GM21381 (cell line): ENCODE measurements at regions not wholly inside any gene's neighbourhood (a gene's known extent, or its start where the extent isn't known, plus 50 kb on each side); places are given as distances from the start of the nearest gene placed in this dataset.

Experiments
- ATAC-seq: cut with Tn5 transposase; IDR thresholded peaks from one replicate; pipeline ENCODE4 v1.9.1; 2021; ENCODE audit warnings: mild to moderate bottlenecking, moderate library complexity; ENCODE audit not compliant: unreplicated experiment

GRCh38 chr17:34198519-34198918, 56.6 kb upstream of the CCL2 start:
- ATAC-seq, result no peak

GRCh38 chr17:34199454-34199853, 55.6 kb upstream of the CCL2 start:
- ATAC-seq, result no peak

- no peak for ATAC-seq
These were observed 55.1 kb upstream of the CCL2 start for GRCh38 chr17:34199932-34200534.

GRCh38 chr17:34201225-34201624, 53.9 kb upstream of the CCL2 start:
- no peak for ATAC-seq

- ATAC-seq, result no peak
These were observed 53.3 kb upstream of the CCL2 start for GRCh38 chr17:34201767-34202166.

- ATAC-seq, result no peak
These were observed 52.0 kb upstream of the CCL2 start for GRCh38 chr17:34203018-34203638.

- ATAC-seq, result no peak
These were observed 50.7 kb upstream of the CCL2 start for GRCh38 chr17:34204402-34204801.
